ENCODE measurements at regions not wholly inside any gene's neighbourhood (a gene's known extent, or its start where the extent isn't known, plus 50 kb on each side); places are given as distances from the start of the nearest gene placed in this dataset.
A peak's percentile ranks its signal among the peaks of the same experiment; 100 is the strongest.

DNA sequence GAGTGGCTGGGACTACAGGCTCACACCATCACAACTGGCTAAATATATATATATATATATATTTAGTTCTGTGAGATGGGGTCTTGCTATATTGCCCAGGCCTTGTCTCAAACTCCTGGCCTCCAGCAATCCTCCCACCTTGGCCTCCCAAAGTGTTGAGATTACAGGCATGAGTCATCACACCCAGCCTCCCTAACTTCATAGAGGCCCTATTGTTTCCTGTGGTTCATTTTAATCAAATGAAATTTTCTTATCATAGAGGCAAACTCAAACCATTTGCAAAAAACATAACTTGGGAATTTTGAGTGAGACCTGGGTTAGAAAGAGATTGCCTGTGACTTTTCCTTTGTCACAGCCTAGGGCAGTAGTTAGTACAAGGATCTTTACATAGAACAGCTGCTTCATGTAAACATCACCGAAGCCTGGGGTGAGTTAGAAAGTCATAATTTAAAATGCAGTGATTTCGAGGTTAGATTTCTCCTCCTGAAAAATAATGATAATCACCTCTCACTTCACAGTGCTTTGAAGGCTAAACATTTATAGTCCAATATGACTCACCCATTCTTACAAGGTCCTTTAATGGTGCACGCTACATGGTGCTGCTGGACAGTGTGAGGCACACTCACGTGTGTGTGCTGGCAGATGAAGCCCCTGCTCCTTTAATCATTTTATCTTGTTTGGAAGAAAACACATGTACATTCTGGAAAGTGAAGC is 188.9 kb downstream of the RHOU start:
- DNase-seq = no peak

DNA sequence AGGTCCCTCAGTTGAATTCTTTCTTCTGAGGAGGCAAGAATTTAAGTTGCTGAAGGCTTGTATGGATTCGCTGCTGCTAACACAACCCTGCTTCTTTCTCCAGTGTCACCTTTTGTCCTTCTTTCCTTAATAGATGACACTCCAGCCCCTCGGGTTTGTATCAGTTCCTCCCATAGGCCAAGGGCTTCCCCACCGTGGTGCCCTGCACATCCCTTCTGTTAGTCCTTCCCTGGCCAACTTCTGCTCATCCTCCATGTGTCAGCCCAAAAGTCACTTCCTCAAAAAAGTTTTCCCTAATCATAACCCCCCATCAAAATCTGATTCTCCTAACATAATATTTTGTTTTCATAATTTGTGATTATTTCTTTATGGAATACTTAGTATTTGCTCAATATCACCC is 190.4 kb downstream of the RHOU start:
- peak; percentile 13 for DNase-seq

DNA sequence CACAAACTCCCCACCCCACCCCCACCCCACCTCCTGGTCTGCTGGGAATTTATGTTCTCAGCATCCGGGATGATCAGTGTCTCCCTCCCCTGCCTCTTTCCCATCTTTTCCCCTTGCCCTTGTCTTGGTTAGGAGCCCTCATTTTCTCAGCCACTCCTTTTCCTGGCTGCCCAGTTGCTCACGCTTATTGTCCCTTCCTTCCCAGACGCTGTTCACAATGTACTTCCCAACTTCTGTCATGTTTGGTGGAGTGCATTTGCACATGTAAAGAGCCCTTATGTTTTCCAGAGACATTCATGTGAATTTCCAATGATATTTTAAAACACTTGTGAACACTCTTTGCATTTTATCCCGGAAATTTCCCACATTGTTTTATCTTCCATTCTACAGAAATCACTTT is 192.1 kb downstream of the RHOU start:
- DNase-seq = peak; percentile 22

DNA sequence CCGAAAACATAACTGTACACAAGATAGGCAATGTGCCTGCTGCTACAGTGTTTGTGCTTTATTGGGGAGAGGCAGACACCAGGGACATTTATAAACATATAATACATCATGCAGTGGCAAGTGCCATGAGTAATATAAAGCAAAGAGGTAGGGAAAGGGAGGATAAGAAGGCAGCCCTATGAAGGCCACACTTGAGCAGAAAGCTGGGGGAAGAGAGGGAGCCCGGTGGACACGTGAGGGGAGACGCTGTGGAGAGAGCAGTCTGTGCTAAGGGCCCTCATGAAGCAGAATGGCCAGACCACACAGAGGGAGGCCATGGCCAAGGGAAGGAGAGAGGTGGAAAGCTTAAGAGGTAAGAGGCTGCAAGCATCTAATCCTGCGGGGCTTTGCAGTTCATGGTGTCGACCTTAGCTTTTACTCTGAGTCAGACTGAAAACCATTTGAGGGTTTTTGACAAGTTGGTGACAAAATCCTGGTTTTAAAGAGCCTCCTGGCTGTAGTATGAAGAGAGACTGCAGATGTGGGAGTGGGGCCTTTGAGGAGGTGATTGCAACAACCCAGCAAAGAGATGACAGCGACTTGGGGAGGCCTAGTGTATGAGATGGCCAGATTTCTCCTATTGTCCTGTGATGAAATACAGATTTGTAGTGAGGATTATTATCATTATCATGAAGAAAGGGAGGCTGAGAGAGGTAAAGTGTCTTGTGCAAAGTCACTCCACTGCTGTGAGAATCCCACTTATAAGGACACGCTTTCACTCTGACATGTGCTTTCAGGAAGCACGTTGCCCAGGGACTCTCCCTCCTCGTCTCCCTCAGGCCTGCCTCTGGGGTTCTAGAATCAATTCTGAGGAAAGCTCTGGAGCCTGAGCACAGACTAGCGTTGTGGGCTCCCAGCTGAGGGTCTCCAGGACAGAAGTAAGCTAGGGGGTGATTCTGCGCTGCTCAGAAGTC is 192.9 kb downstream of the RHOU start:
- peak; percentile 46 for DNase-seq

DNA sequence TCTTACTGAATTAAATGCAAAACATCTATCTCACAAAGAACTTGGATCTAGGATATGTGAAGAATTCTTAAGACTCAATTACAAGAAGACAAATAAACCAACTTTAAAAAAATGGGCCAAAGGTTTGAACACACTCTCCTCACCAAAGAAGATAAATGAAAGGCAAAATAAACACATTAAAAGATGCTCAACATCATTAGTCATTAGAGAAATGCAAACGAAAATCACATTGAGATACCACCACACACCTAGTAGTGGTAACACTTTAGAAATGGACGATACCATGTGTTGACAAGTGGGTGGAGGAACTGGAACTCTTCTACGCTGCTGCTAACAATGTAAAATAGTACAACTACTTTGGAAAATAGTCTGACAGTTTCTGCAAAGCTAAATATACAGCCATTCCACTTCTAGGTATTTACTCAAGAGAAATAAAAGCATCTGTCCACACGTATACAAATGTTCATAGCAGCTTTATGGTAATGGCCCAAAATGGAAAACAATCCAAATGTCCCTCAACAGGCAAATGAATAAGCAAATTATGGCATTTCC is 194.3 kb downstream of the RHOU start:
- no peak for DNase-seq

DNA sequence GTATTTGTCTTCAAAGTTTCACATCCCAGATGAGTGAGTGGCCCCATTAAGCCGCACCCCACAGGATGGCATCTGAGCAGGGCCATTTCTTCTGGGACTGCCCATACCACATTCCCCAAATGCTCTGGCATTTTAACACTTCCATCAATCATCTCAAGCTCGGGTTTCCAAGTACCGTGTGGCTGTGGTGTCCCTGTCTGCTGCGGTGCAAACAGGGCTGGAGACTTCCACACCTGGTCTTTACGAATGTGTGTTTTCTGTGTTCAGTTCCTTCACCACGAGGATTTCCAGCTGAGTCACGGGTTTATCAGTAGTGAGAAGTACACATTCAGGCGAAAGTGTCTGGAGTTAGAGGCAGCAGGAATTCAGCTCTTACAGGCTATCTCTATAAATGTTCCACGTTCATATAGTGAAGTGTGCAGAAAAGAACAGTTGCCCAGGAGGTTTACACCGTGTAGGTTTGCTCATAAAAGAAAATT is 195.2 kb downstream of the RHOU start:
- peak; percentile 15 for DNase-seq

DNA sequence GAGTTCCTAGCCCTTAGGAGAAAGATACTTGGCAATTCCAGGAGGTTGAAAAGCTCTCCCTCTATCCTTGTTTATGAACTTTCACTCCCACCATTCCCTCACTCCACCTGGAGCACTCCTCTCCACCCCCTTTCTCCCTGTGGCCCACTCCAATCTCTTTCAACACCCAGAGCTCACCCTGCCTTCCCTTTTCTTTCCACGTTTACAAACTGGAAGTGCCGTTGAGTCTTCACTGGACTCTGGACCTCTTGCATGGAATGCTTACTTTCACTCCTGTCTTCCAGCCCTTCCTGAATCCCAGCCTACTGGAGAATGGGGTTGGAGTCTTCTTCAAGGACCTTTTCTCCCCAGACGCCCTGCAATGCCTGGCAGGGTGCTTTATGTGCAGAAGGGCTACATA is 198.5 kb downstream of the RHOU start:
- DNase-seq = no peak

DNA sequence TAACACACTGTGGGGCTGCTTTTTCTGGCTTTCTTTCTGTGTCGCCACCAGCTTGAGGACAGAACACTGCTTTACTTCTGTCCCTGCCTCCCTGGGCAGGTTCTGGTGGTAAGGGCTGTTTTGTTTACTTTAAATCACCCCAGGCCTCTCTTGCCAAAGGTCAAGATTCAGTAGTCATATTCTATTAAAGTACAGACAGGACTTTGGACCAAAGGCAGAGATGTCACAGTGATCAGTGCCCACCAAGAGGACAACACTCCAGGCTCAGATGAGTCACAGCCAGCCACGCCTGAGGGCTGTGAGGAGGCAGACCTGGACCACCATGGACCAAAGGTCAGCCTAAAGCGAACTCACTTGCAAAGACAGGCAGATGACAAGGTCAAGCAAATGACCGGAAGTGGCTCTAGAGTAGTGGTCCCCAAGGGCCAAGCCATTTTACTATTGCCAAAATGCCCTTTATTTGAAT is 200.0 kb downstream of the RHOU start:
- DNase-seq = peak; percentile 43

DNA sequence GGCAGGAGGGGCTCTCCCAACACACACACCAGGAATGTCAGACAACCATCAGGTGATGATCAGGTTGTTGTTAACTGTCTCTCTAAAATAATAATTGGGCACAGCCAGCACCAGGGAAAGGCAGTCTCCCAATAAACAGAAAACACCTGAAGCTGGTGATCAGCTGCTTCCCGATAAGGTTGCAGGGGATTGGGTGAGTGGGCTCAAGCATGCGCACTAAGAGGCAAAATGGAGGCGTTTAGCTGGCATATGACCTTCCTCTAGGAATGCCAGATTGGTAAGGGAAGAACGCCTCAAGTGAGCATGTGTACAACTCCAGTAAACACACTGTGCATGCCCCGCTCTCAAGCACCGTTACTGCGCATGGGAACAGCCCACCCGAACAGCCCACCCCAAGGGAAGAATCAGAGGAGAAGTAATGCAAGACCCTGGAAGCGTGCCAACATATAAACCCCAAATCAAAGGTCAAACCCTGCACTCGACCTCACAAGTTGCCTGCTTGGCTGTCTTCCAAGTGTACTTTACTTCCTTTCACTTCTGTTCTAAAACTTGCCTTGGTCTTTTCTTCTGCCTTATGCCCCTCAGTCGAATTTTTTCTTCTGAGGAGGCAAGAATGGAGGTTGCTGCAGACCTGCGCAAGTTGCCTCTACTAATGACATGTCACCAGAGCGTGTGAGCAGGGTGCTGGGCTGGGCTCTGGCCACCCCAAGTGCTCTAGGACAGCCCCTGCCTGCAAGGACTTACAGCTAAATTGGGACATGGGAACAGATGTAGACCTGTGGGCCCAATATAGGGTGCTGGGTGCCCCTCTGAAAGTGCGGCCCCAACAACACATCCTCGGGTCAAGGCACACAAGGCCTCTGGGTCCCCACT is 200.8 kb downstream of the RHOU start:
- DNase-seq = peak; percentile 46

DNA sequence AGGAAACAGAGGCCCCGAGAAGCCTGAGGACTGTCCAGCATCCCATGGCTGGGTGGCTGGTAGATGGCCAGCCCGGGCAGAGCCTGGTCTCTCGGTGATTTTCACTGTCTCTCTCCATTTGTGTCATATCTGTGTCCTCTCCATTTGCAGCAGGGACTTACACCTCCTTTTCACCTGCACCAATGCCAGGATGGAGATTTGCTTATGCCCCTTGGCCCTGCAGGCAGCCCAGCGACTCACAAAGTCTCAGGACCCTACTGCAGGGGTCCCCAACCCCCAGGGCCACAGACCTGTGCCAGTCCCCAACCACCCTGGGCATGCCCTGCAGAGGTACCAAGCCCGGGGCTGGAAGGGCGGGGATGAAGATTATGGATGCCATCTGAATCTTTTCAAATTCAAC is 201.6 kb downstream of the RHOU start:
- DNase-seq = peak; percentile 7

DNA sequence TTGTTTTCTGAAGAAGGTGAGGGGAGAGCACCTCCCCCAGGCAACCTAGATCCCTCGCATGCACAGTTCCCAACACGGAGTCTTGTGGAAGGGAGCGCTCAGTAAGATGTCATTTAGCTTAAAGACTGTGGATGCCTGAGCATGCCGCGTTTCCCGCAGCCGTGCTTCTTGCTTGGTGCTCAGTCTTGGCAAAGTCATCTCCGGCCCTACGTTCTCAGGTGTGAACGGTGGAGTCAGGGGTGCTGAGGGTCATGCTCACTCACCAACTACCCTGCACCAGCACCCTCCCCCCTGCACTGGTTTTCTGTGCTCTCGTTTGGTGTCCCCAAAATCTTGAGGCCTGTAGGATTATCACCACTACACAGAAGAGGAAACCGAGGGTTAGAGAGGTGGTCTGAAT is 202.1 kb downstream of the RHOU start:
- no peak for DNase-seq

DNA sequence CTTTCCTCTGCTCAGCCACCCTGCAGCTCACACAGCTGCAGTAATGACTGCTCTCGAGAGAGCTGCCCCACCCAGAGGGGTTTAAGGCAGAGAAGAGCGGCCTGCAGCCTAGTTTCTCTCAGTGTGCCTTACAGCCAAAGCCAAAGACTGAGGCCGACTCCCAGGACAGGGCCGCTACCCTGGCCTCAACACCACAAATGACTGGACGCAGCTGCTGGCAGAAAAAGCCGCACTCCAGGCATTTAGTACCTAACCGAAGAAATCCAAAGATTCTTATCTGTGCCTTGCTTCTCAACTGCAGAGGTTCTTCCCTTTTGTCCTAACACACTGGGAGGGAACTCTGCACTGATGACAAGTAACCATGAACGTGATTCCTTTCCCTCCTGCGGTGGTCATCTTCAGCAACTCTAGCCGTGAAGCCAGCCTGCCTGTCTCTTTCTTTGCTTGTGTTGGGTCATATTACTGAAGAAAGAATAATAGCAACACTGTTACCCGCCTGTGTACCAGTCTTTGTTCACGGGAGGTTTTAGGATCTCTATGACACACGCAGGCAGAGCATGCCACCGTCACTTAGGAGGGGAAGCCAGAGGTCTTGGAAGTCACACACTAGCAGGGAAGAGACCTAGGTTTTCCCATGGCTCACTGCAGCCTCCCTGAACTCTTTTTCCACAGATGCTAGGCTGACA is 202.7 kb downstream of the RHOU start:
- no peak for DNase-seq

DNA sequence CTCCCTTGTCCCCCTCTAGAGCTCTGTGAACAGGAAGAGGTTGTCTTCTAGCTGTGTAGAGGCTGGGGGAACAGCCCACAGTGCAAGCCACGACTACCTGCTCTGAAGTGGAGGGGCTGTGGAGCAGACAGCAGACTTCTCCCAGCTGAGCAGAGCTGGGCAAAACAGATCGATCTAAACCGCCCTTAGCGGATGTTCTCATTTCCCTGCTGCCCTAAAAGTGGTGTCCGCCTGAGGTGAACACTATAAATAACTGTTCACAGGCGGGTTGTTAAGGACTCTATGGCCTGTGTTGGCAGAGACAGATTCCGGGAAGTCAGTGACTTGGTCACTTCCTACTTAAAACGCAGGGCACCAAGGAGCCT is 203.2 kb downstream of the RHOU start:
- DNase-seq = peak; percentile 55

DNA sequence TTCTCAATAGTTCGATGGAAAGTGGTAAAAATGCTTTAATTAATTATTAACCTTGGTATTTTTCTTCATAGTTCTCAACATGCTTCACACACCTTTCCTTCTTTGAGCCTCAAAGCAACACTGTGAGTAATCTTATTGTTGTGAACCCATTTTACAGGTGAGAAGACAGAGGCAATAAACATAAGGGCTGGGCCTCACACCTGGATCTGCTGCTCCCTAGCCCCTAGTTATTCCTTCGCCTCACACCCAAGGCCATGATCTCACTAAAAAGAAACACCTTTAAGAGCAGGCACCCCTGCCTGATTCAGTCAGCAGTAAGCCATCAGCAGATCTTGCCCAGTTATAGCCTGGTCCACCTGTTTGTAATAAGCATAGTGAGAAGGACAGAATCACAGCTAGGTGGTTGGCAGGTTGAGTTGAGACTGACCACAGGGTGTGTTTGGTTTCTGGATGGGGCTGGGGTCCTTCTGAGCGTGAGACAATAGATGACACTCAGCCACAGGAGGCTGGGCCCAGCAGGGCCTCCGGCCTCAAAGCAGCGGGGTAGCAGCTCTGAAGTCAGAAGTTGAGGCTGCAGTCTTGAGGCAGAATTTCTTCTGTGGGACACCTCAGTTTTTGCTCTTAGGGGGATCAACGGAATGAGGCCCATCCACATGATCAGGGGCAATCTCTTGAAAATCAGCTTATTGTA is 203.9 kb downstream of the RHOU start:
- peak; percentile 26 for DNase-seq

DNA sequence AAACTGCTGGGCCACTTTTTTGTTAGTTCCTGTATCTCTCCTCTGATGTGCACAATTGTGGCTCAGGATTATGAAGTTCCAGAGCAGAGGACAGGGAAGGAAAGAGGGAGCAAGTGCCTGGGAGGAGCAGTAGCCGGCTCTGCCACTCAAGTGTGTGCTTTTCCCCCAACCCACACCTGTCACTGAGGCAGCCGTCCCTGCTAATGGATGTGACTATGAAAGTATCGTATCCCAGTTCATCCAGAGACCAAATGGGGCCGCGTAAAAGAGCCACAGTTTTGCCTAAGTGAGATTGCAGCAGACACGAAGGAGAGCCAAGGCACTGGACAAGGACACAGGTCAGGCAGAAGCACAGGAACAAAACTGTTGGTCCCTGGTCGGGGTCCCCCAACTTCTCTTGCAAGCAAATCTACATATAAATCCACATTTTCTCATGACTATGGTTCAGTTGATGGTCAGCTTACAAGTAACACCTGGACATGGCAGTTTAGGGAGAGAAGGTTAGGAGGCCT is 204.7 kb downstream of the RHOU start:
- peak; percentile 42 for DNase-seq

DNA sequence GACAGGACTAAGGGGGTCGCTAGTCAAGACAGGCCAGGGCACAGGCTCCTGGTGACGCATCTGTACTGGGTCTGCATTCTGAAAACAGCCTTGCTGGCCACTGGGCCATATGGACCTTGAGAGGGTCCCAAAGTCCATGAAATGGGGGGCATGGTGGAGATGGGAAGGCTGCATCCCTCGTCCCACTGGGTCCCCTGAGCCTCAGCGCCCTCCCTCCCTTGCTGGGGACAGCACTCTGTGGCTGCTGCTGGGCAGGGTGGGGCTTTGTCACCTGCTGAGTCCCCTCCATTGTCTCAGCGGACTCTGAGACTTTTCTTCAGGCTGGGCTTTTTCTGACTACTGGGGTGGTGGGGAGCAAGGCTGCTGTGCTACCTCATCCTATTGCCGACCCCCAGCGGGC is 205.2 kb downstream of the RHOU start:
- peak; percentile 28 for DNase-seq

DNA sequence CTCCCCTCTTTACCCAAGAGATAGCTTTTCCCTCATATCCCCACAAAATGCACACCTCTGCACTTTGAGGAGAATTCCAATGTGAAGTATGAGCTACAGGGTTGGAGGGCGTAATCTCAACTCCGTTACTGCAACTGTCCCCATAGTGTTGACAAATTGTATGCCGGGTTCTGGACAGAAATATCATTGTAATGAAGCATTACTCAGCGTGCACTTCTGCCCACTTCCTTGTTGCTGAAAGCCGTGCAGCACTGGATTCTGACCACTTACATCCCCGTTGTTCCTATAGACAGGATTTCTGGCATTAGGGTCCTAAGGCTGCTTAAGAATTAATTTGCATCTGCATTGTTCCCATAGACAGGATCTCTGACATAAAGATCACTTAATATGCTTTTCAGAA is 205.6 kb downstream of the RHOU start:
- no peak for DNase-seq

DNA sequence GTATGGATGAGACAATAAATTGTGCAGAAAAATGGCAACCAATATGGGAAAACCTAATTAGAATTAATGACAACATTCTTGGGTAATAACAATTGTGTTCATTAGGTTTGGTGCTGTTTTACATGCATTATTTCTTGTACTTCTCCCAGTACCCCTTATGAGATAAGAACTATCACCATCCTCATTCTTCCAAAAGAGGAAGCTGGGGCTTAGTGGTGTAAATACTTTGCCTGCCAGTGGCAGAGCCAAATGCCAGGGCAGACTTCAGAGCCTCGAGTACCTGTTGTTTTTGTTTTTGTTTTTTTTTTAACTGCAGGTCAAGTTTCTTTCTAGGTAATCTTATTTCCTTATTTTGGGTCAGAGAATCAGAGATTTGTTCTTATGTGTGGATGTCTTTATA is 206.4 kb downstream of the RHOU start:
- no peak for DNase-seq

DNA sequence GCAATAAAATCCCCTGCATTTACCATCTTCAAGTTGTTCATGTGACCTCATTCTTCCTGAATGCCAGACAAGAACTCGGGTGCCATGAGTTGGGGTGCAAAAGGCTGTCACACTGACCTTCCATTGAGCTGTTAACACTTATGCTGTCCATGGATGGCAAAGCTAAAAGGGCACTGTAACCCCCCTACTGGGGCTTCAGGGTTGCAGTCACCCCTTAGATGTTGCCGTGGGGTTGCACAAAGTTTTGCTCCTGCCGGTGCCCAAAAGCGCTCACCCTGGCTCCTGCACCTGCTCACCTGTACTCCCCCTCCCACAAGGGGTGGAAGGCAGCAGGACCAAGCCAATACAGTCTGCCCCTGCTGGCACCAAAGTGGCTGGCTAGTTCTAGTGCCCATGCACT is 208.2 kb downstream of the RHOU start:
- DNase-seq = no peak

DNA sequence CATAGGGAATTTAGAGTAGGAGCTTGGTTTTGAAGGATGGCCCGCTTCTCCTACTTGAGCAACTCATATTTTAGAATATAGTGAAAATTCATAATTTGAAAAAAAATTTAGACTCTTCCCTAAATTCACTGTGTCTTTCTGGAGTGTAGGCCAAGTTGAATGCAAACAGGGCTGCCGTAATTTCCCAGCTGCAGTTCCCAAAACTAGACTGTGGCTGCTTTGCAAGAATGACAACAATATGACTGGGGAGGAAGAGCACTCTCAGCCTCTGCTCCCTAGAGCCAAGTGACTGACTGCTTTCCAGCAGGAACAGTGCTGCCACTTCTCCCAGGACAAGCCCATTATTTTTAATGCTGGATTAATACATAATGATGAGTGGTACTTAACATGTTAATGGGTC is 209.0 kb downstream of the RHOU start:
- DNase-seq = no peak

DNA sequence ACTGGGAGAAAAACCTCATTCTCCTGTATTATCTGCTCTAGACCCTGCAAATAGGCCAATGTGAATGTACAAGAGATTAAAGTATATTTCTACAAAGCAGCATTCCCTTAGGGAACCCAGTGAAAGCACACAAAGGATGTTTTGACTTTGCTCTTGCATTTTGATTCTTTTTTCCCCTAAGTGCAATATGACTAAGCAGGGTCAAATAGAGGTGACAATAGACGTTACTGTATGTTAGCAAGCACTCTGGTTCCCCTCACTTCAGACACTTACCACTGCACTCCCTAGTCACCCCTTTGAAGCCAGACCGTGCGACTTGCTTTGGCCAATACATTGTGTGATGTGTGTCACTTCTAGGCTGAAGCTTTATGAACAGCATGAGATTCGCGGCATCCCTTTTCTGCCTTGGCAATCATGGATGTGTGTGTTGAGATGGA is 209.7 kb downstream of the RHOU start:
- DNase-seq = no peak

All from activated CD8-positive, alpha-beta memory T cell treated with anti-CD3 and anti-CD28 coated beads, Interleukin-2, amount 50 U/mL, for 48 hours (primary cell).